Progenitor cell of endocrine pancreas (in vitro differentiated cells): ENCODE measurements at regions not wholly inside any gene's neighbourhood (a gene's known extent, or its start where the extent isn't known, plus 50 kb on each side); places are given as distances from the start of the nearest gene placed in this dataset.

ENCODE experiments used
- DNase-seq: peaks from one replicate; pipeline ENCODE4 v3.0.0; 2021; ENCODE audit warnings: low spot score; ENCODE audit not compliant: unreplicated experiment
- H3K27ac Mint-ChIP-seq: 2 replicates; pipeline ENCODE4 v1.8.0; 2021; ENCODE audit warnings: mild to moderate bottlenecking, moderate library complexity, mixed read lengths
- H3K27me3 Mint-ChIP-seq: 2 replicates; pipeline ENCODE4 v1.8.0; 2021; ENCODE audit warnings: mixed read lengths
- H3K36me3 Mint-ChIP-seq: 2 replicates; pipeline ENCODE4 v1.8.0; 2022; ENCODE audit warnings: mixed read lengths; ENCODE audit not compliant: insufficient read depth
- H3K4me1 Mint-ChIP-seq: 2 replicates; pipeline ENCODE4 v1.8.0; 2021; ENCODE audit warnings: low read depth, mixed read lengths
- H3K4me3 Mint-ChIP-seq: 2 replicates; pipeline ENCODE4 v1.8.0; 2021; ENCODE audit warnings: low read depth, mild to moderate bottlenecking, moderate library complexity, mixed read lengths
- H3K9me3 Mint-ChIP-seq: 2 replicates; pipeline ENCODE4 v1.8.0; 2021; ENCODE audit warnings: low read depth, mixed read lengths
- TF ChIP-seq, protein P1 (sequence below): fragments of 200-600 bp; sonication (generic); IDR thresholded peaks from one replicate; pipeline ENCODE4 v1.5.0; 2021; ENCODE audit warnings: antibody characterized with exemption, mild to moderate bottlenecking; ENCODE audit not compliant: unreplicated experiment

DNA sequence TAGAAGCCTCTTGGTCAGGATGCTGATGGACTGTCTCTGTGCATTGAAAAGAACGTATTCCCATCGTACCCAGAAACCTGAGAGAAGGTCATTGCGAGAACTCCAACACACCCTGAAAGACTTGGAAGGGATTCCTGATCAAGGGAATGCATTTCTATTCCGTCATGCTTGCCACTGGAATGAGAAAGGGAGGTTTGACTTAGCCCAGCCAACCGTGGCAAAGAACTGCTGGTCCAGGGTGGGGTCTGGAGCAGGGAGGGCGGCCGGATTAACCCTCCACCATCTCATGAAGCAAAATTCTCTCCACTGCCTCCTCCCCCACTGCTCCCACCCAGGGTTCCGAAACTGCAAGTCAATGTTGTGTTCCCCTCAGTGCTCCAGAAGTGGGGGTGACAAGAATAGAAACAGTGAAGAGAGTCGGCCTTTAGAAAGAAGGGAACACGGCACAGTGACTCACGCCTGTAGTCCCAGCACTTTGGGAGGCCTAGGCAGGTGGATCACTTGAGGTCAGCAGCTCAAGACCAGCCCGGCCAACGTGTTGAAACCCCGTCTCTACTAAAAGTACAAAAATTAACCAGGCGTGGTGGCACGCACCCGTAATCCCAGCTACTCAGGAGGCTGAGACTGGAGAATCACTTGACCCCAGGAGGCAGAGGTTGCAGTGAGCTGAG lies 137.5 kb upstream of the MGMT start:
- Mint-ChIP-seq H3K27ac (no peak overlapping the region), H3K4me3 (no peak overlapping the region), H3K9me3 (no peaks in the 10 kb centered on the region), H3K36me3 (no peaks in the 10 kb centered on the region), H3K27me3 (peaks cover 73% of the 10 kb centered on the region), H3K4me1 (peaks cover 3% of the 10 kb centered on the region)
- TF ChIP-seq, protein P1, sequence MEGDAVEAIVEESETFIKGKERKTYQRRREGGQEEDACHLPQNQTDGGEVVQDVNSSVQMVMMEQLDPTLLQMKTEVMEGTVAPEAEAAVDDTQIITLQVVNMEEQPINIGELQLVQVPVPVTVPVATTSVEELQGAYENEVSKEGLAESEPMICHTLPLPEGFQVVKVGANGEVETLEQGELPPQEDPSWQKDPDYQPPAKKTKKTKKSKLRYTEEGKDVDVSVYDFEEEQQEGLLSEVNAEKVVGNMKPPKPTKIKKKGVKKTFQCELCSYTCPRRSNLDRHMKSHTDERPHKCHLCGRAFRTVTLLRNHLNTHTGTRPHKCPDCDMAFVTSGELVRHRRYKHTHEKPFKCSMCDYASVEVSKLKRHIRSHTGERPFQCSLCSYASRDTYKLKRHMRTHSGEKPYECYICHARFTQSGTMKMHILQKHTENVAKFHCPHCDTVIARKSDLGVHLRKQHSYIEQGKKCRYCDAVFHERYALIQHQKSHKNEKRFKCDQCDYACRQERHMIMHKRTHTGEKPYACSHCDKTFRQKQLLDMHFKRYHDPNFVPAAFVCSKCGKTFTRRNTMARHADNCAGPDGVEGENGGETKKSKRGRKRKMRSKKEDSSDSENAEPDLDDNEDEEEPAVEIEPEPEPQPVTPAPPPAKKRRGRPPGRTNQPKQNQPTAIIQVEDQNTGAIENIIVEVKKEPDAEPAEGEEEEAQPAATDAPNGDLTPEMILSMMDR, result no peak
- no peak for DNase-seq

DNA sequence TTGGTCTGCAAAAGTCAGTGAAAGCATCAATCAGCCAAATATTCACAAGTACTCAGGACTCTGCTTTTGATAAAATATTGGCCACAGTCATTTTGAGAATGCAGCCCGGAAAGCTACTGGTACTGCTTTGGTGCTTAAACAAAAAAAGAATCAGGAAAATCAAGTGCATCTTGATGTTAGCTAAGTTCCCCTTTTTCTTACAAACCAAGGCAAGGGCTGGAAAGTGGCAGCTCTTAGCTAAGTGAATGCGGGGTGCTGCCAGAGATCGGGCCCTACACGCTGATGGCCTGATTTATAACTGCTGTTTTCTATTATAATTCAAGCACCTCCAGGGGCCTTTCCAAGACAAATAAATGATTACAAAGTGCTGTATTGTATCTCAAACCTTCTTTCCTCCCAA lies 136.8 kb upstream of the MGMT start:
- H3K27ac Mint-ChIP-seq, result no peak overlapping the region
- H3K9me3 Mint-ChIP-seq, result no peaks in the 10 kb centered on the region
- TF ChIP-seq, protein P1, result no peak
- no peaks in the 10 kb centered on the region for H3K36me3 Mint-ChIP-seq
- H3K4me1 Mint-ChIP-seq, result peaks cover 3% of the 10 kb centered on the region
- H3K27me3 Mint-ChIP-seq, result peaks cover 67% of the 10 kb centered on the region
- DNase-seq, result no peak
- H3K4me3 Mint-ChIP-seq, result no peak overlapping the region

- Mint-ChIP-seq H3K27me3 (peaks cover 68% of the 10 kb centered on the region), H3K4me1 (peaks cover 3% of the 10 kb centered on the region), H3K4me3 (no peak overlapping the region), H3K36me3 (no peaks in the 10 kb centered on the region), H3K27ac (no peak overlapping the region), H3K9me3 (no peaks in the 10 kb centered on the region)
- TF ChIP-seq, protein P1, result no peak
- no peak for DNase-seq
Measured at GRCh38 chr10:129331207-129331838, 135.7 kb upstream of the MGMT start.

DNA sequence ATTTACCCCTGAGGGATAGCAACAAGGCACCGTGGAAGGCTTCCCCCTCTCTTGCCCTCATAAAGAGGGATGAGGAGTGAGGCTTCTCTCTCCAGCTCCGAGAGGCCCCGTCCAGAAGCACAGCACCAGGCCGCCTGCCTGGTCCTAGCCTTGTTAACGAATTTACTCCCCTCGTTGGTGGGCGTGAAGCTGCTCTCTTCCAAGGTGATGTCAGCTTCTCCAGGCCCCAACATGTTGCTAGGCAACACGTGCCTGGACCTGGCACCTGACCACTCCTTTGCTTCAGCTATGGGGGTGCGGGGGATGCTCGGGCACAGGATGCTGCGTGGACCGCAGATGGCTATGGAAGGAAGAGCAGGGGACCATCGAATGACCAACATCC lies 135.2 kb upstream of the MGMT start:
- no peaks in the 10 kb centered on the region for H3K9me3 Mint-ChIP-seq

GRCh38 chr10:129332476-129332875 lies 134.6 kb upstream of the MGMT start:
- no peak overlapping the region for H3K27ac Mint-ChIP-seq
- peaks cover 3% of the 10 kb centered on the region for H3K4me1 Mint-ChIP-seq
- H3K36me3 Mint-ChIP-seq, result no peaks in the 10 kb centered on the region
- DNase-seq, result no peak
- no peak overlapping the region for H3K4me3 Mint-ChIP-seq
- TF ChIP-seq, protein P1, result peak; percentile 40
- no peaks in the 10 kb centered on the region for H3K9me3 Mint-ChIP-seq
- peaks cover 71% of the 10 kb centered on the region for H3K27me3 Mint-ChIP-seq

More for the DNA sequence above, 135.2 kb upstream of the MGMT start:
- no peaks in the 10 kb centered on the region for H3K36me3 Mint-ChIP-seq
- DNase-seq, result no peak
- TF ChIP-seq, protein P1, result no peak
- no peak overlapping the region for H3K4me3 Mint-ChIP-seq
- H3K4me1 Mint-ChIP-seq, result peaks cover 3% of the 10 kb centered on the region
- H3K27me3 Mint-ChIP-seq, result peaks cover 67% of the 10 kb centered on the region
- no peak overlapping the region for H3K27ac Mint-ChIP-seq
